ENCODE measurements at regions not wholly inside any gene's neighbourhood (a gene's known extent, or its start where the extent isn't known, plus 50 kb on each side); places are given as distances from the start of the nearest gene placed in this dataset.

- Mint-ChIP-seq H3K9me3 (no peaks in the 10 kb centered on the region), H3K4me1 (ENCODE audit: low read depth) (peaks cover 17% of the 10 kb centered on the region), H3K27ac (no peak overlapping the region), H3K27me3 (ENCODE audit: insufficient read depth) (peaks cover 6% of the 10 kb centered on the region), H3K4me3 (no peak overlapping the region), H3K36me3 (ENCODE audit: low read depth) (no peaks in the 10 kb centered on the region)
- DNase-seq: no peak
- no peak for TF ChIP-seq CTCF (IDR thresholded peaks at IDR 0.05)
Measured at GRCh38 chr2:224133387-224133786, 94.3 kb upstream of the SERPINE2 start.

- Mint-ChIP-seq H3K4me1 (ENCODE audit: low read depth) (peaks cover 44% of the 10 kb centered on the region), H3K27me3 (ENCODE audit: insufficient read depth) (peaks cover 1% of the 10 kb centered on the region; the same call in 1 of the 2 replicates), H3K9me3 (no peaks in the 10 kb centered on the region), H3K27ac (peak overlapping the region; percentile 30), H3K4me3 (peak overlapping the region; percentile 6; the same call in 1 of the 2 replicates), H3K36me3 (ENCODE audit: low read depth) (peaks cover 5% of the 10 kb centered on the region; the same call in 1 of the 2 replicates)
- no peak for DNase-seq
- no peak for TF ChIP-seq CTCF (IDR thresholded peaks at IDR 0.05)
Measured at GRCh38 chr2:224127871-224128501, 88.9 kb upstream of the SERPINE2 start.

GRCh38 chr2:224126440-224126839, 87.4 kb upstream of the SERPINE2 start:
- no peak for DNase-seq
- H3K9me3 Mint-ChIP-seq: no peaks in the 10 kb centered on the region
- H3K4me1 Mint-ChIP-seq (ENCODE audit: low read depth): peaks cover 58% of the 10 kb centered on the region
- H3K4me3 Mint-ChIP-seq: no peak overlapping the region
- H3K36me3 Mint-ChIP-seq (ENCODE audit: low read depth): peaks cover 5% of the 10 kb centered on the region; the same call in 1 of the 2 replicates
- H3K27me3 Mint-ChIP-seq (ENCODE audit: insufficient read depth): peaks cover 1% of the 10 kb centered on the region; the same call in 1 of the 2 replicates
- TF ChIP-seq CTCF (IDR thresholded peaks at IDR 0.05): no peak
- peak overlapping the region; percentile 59 for H3K27ac Mint-ChIP-seq

GRCh38 chr2:224126003-224126402, 86.9 kb upstream of the SERPINE2 start:
- Mint-ChIP-seq H3K36me3 (ENCODE audit: low read depth) (peaks cover 5% of the 10 kb centered on the region; the same call in 1 of the 2 replicates), H3K4me1 (ENCODE audit: low read depth) (peaks cover 62% of the 10 kb centered on the region), H3K9me3 (no peaks in the 10 kb centered on the region), H3K27me3 (ENCODE audit: insufficient read depth) (peaks cover 1% of the 10 kb centered on the region; the same call in 1 of the 2 replicates), H3K27ac (peak overlapping the region; percentile 59; the same call in 1 of the 2 replicates), H3K4me3 (no peak overlapping the region; the same call in 1 of the 2 replicates)
- no peak for TF ChIP-seq CTCF (IDR thresholded peaks at IDR 0.05)
- DNase-seq: no peak

- H3K4me3 Mint-ChIP-seq: no peak overlapping the region
- peaks cover 29% of the 10 kb centered on the region for H3K36me3 Mint-ChIP-seq (ENCODE audit: low read depth)
- H3K27me3 Mint-ChIP-seq (ENCODE audit: insufficient read depth): no peaks in the 10 kb centered on the region
- no peak for TF ChIP-seq CTCF (IDR thresholded peaks at IDR 0.05)
- H3K4me1 Mint-ChIP-seq (ENCODE audit: low read depth): peaks cover 45% of the 10 kb centered on the region
- H3K9me3 Mint-ChIP-seq: peaks cover 14% of the 10 kb centered on the region
- no peak for DNase-seq
- no peak overlapping the region for H3K27ac Mint-ChIP-seq
Measured at GRCh38 chr2:224122542-224122941, 83.5 kb upstream of the SERPINE2 start.
